Left ventricle myocardium inferior (tissue), 1 donor: ENCODE measurements at regions not wholly inside any gene's neighbourhood (a gene's known extent, or its start where the extent isn't known, plus 50 kb on each side); places are given as distances from the start of the nearest gene placed in this dataset.

Source experiments
- DNase-seq: peaks from one replicate; pipeline ENCODE4 v3.0.0-alpha.2; 2020
- H3K27ac ChIP-seq: fragments of 200-600 bp; replicated peaks from 2 replicates; pipeline ENCODE4 v1.8.0; 2021
- H3K27me3 ChIP-seq: fragments of 200-600 bp; 2 replicates; pipeline ENCODE4 v1.8.0; 2021; ENCODE audit warnings: low read depth
- H3K36me3 ChIP-seq: fragments of 200-600 bp; 2 replicates; pipeline ENCODE4 v1.8.0; 2021
- H3K4me1 ChIP-seq: fragments of 200-600 bp; 2 replicates; pipeline ENCODE4 v1.8.0; 2021
- H3K4me3 ChIP-seq: fragments of 200-600 bp; 2 replicates; pipeline ENCODE4 v1.8.0; 2021; ENCODE audit warnings: mild to moderate bottlenecking, moderate library complexity
- H3K9me3 ChIP-seq: fragments of 200-600 bp; replicated peaks from 2 replicates; pipeline ENCODE4 v1.8.0; 2021
- CTCF ChIP-seq: fragments of 200-600 bp; IDR thresholded peaks from 2 replicates; pipeline ENCODE4 v1.8.0; 2021; ENCODE audit warnings: antibody characterized with exemption, mild to moderate bottlenecking, borderline replicate concordance
- intact Hi-C: fragments of 100-400 bp; cut with micrococcal nuclease; formaldehyde crosslinking; loops from one replicate; pipeline ENCODE4 v1.11.0; 2022
- donor health status: DM: no; HTN: yes; CAD: no; lungs with severe emphysema.

DNA sequence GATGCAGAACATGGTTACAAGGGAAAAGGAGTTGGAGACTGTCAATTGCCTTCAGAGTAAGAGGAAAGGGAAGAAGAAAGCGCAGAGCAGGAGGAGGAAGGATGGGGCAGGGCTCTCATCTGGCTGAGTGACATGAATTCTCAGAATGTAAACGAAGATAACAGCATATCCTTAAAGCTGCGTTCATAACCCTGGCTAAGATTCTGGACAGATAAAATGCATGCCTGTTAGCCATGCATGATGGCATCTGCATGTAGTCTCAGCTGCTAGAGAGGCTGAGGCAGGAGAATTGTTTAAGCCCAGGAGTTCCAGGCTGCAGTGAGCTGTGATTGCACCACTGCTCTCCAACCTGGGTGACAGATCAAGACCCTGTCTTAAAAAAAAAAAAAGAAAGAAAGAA, 493.5 kb upstream of the PRKX start:
- no peak overlapping the region for H3K4me3 ChIP-seq
- H3K9me3 ChIP-seq = no peaks in the 10 kb centered on the region
- H3K36me3 ChIP-seq = no peaks in the 10 kb centered on the region
- no peaks in the 10 kb centered on the region for H3K4me1 ChIP-seq
- no peaks in the 10 kb centered on the region for H3K27me3 ChIP-seq
- DNase-seq = no peak
- intact Hi-C loops = no loop called here
- H3K27ac ChIP-seq = no peak overlapping the region
- no peak for TF ChIP-seq CTCF

DNA sequence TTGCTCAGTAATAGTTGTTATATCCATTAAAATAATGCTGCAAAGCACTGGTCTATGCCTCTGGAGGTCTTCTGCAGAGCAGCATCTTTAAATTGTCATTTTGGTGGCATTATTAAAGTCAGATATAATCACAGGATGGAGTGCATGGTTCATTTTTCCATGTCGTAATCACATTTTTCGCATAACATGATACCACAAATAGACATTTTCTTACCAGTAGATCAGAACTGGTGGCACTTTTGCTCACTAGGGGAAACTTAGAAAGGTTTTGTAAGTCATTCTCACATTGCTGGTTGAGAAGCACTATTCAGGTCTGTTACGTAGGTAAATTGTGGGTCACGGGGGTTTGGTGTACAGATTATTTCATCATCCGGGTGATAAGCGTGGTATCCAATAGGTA, 484.5 kb upstream of the PRKX start:
- no peak for DNase-seq
- H3K27me3 ChIP-seq = no peaks in the 10 kb centered on the region
- H3K9me3 ChIP-seq = no peaks in the 10 kb centered on the region
- H3K4me3 ChIP-seq = no peak overlapping the region
- H3K36me3 ChIP-seq = no peaks in the 10 kb centered on the region
- intact Hi-C loops = no loop called here
- no peak for TF ChIP-seq CTCF
- no peaks in the 10 kb centered on the region for H3K4me1 ChIP-seq
- H3K27ac ChIP-seq = no peak overlapping the region

DNA sequence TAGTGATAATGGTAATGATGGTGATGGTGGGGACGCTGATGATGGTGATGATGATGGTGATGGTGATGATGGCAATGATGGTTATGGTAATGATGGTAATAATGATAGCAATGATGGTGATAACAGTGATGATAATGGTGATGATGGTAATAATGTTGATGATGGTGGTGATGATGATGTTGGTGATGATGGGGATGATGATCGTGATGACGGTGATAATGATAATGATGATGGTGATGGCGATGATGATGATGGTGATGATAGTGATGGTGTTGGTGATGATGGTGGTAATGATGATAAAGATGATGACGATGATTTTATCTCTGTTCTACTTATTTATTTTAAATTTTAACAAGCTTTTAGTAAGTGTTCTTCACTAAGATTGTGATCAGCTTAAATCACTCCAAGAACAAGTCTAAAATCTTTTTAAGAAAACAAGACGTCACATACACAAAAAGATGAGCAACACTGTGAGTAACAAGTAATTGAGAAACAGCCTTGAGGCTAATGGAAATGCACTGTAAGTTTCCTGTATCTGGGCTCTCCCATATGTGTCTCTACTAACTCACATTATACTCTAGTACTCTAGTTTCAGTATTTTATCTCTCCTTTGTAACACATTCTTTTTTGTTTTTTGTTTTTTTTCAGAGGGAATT, 480.2 kb upstream of the PRKX start:
- H3K36me3 ChIP-seq = no peaks in the 10 kb centered on the region
- H3K27ac ChIP-seq = no peak overlapping the region
- H3K4me1 ChIP-seq = no peaks in the 10 kb centered on the region
- no peaks in the 10 kb centered on the region for H3K9me3 ChIP-seq
- intact Hi-C loops = no loop called here
- no peaks in the 10 kb centered on the region for H3K27me3 ChIP-seq
- TF ChIP-seq CTCF = no peak
- DNase-seq = no peak
- H3K4me3 ChIP-seq = no peak overlapping the region

DNA sequence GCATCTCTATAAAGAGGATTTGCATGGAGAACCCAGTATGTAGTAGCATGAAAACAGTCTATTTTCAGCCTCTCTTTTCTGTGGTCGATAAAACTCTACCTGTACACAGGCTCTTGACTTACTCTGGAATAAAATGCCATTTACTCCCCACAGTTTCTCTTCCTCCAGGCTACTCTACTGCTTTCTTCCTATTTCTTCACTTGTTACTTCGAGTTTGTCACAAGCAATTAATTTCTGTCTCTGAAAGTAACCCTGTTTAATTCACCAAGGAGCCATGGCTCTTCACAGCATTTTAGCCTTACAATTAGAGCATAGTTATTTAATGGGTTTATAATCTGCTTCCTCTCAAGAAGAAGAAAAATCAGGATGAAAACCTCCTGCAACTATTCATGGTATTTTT, 472.9 kb upstream of the PRKX start:
- DNase-seq = no peak
- Histone ChIP-seq H3K4me1 (no peaks in the 10 kb centered on the region), H3K4me3 (no peak overlapping the region), H3K27ac (no peak overlapping the region), H3K9me3 (no peaks in the 10 kb centered on the region), H3K36me3 (no peaks in the 10 kb centered on the region), H3K27me3 (no peaks in the 10 kb centered on the region)
- intact Hi-C loops = no loop called here
- no peak for TF ChIP-seq CTCF

- Histone ChIP-seq H3K36me3 (no peaks in the 10 kb centered on the region), H3K27ac (no peak overlapping the region), H3K4me3 (no peak overlapping the region), H3K4me1 (no peaks in the 10 kb centered on the region), H3K9me3 (no peaks in the 10 kb centered on the region), H3K27me3 (no peaks in the 10 kb centered on the region)
- intact Hi-C loops = no loop called here
- TF ChIP-seq CTCF = no peak
- DNase-seq = no peak
Observed at GRCh38 chrX:4185086-4185485, 471.6 kb upstream of the PRKX start.
